ENCODE measurements at regions not wholly inside any gene's neighbourhood (a gene's known extent, or its start where the extent isn't known, plus 50 kb on each side); places are given as distances from the start of the nearest gene placed in this dataset.

- TF ChIP-seq CTCF (tag by site-specific recombination; IDR thresholded peaks at IDR 0.05) = no peak
- no peak for TF ChIP-seq OSR2 (tag by site-specific recombination; IDR thresholded peaks at IDR 0.05)
- no peak for TF ChIP-seq GLI4 (tag by site-specific recombination; IDR thresholded peaks at IDR 0.05)
- no peak for TF ChIP-seq ZNF548 (tag by site-specific recombination; IDR thresholded peaks at IDR 0.05)
- TF ChIP-seq ZNF274 (IDR thresholded peaks at IDR 0.05; ENCODE audit: low read length) = no peak
- TF ChIP-seq ZNF274 (tag by site-specific recombination; IDR thresholded peaks at IDR 0.05; ENCODE audit: borderline replicate concordance) = no peak
- no peak for TF ChIP-seq ZNF626 (tag by site-specific recombination; IDR thresholded peaks at IDR 0.05)
- no peak for TF ChIP-seq YY1 (tag by site-specific recombination; IDR thresholded peaks at IDR 0.05)
- TF ChIP-seq GLI2 (tag by site-specific recombination; IDR thresholded peaks at IDR 0.05; ENCODE audit: borderline replicate concordance, low read depth) = no peak
- TF ChIP-seq, protein P1, sequence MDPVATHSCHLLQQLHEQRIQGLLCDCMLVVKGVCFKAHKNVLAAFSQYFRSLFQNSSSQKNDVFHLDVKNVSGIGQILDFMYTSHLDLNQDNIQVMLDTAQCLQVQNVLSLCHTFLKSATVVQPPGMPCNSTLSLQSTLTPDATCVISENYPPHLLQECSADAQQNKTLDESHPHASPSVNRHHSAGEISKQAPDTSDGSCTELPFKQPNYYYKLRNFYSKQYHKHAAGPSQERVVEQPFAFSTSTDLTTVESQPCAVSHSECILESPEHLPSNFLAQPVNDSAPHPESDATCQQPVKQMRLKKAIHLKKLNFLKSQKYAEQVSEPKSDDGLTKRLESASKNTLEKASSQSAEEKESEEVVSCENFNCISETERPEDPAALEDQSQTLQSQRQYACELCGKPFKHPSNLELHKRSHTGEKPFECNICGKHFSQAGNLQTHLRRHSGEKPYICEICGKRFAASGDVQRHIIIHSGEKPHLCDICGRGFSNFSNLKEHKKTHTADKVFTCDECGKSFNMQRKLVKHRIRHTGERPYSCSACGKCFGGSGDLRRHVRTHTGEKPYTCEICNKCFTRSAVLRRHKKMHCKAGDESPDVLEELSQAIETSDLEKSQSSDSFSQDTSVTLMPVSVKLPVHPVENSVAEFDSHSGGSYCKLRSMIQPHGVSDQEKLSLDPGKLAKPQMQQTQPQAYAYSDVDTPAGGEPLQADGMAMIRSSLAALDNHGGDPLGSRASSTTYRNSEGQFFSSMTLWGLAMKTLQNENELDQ (tag by site-specific recombination; IDR thresholded peaks at IDR 0.05; ENCODE audit: low read depth) = no peak
- no peak for TF ChIP-seq AEBP2 (tag by site-specific recombination; IDR thresholded peaks at IDR 0.05; ENCODE audit: borderline replicate concordance)
Measured at GRCh38 chr9:13716090-13716489, 436.6 kb upstream of the MPDZ start.

Data from HEK293 (cell line).